HG03342 (cell line): ENCODE measurements at regions not wholly inside any gene's neighbourhood (a gene's known extent, or its start where the extent isn't known, plus 50 kb on each side); places are given as distances from the start of the nearest gene placed in this dataset.
"Not testable (repeated sequence)": the region's sequence is repeated elsewhere in the genome, so short reads cannot be mapped to it uniquely, and the experiment has no call there.

ENCODE experiments used
- ATAC-seq: cut with Tn5 transposase; IDR thresholded peaks from one replicate; pipeline ENCODE4 v1.9.1; 2021; ENCODE audit warnings: mild to moderate bottlenecking, moderate library complexity; ENCODE audit not compliant: unreplicated experiment

DNA sequence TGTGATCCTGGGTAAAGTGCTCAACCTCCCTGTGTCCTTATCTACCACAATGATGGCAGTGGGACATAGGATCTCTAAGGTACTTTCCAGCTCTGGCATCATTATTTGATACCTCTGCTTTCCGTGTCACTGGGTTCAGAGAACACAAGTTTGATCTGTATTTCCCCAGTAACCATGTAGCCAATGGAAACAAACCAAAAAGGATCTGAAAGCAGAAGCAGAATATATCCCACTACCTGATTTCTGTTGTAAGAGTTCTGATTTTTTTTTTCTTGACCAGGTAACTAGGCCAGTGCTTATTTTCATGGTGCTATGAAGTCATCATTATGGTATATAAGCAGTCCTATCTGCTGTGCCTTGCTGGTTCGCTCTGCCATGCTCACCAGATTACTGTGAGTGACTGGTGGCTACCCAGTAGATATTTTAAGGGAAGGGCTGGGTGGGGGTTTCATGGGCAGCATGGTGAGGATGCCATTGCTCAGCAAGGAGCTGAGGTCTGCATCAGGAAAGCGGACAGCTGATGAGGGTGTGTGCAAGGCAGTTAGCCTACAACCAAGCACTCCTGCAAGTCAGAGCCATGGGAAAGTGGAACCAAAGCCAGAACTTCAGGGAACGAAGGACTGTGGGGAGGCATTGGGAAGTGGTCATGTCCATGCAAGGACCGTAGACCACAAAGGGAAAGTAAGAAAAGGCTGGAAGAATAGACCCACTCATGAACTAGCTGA lies 104.9 kb upstream of the EDEM3 start:
- ATAC-seq = peak; percentile 71

DNA sequence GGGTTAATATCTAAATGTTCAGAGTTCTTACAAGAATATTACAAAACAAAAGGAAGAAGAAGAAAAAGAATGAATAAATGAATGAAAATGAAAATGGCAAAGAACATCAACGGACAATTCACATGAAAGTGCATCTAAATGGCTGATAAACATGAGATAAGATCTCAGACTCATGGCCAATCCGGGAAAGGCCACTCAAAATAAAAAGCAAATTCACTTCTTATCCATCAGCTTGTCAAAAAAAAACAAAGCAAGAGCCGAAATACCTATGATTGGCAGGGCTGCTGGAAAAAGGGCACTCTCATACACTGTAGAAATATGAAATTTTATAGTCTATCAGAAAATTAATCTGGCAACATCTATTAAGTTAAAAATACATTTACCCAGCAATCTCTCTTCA lies 103.6 kb upstream of the EDEM3 start:
- no peak for ATAC-seq

DNA sequence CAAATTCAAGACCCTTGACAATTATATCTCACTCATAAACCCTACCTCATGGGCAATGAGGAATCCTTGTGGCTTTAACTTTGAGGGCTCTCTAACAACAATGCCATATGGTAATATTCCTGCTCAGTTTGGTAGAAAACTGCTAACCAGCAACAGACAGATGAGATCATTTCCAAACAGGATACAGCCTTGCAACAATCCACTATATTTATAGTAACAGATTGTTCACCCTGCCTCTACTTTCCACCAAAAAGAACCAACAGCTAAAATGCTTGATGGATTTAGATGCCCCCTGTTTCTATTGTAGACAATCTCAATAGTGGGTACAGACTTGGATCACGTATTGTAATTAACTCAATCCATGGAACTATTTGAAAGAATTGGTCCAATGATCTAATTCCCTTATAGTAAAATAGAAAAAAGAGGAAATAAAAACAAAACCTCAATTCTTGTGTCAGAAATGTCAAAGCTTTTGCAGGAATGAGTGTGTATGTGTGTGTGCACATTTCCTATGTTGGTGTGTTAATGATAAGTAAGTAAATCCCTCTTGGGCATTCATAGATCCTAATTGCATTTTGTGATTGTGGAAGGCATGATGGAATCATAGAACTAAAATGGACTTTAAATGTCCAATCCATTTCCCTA lies 100.0 kb upstream of the EDEM3 start:
- ATAC-seq = no peak

DNA sequence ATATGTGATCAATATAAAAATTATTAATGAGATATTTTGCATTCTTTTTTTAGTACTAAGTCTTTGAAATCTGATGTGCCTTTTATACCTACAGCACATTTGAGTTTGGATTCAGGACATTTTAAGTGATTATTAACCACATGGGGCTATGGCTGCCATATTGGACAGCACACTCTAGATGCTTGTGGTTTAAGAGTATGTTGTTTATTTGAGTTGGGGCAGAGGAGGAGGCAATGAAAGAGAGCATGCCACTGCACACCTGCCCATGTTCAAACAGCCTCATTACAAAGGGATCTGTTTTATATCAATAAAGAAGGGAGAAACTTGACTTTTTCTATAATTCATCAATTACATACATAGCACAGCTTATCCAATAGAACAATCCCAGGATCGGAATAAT lies 99.4 kb upstream of the EDEM3 start:
- no peak for ATAC-seq

DNA sequence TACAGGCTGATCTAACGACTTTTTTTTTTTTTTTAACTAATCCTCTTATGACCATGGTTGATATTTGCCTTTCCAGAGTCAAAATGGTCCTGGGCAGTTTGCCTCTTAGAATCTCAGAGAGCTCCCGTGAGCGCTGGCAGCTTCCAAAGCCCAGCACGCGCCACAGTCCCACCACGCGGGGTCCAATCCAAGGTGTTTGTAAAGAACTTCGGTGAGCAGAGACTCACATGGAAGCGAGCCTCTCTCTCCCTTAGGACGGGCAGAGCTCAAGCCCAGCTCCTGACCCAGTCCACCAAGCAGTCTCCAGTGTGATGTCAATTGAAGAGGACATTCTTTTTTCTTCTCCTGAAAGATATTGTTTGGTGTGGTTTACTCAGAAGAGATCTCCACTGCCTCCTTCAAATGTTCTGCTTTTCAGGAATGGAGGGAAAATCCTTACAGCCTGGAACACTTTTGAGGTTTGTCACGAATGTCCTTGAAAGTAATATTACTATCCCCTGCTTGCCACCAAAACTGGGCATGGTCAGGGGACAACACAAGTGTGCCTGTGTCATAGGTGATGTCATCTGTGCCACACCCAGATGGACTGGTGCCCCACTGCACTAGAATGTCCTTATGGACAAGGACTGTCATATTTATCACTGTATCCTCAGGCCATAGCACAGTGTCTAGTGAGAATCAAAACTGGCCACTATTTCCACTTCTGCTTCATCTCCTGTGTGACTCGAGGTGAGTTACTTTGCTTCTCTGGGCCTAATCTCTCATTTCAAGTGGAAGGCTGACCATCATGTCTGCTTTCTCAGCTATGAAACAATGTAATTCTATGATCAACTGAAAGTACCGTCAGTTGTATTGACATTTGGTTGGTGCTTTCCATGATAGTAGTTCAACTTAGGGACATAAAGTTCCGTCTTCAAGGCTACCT lies 97.4 kb upstream of the EDEM3 start:
- no peak for ATAC-seq

DNA sequence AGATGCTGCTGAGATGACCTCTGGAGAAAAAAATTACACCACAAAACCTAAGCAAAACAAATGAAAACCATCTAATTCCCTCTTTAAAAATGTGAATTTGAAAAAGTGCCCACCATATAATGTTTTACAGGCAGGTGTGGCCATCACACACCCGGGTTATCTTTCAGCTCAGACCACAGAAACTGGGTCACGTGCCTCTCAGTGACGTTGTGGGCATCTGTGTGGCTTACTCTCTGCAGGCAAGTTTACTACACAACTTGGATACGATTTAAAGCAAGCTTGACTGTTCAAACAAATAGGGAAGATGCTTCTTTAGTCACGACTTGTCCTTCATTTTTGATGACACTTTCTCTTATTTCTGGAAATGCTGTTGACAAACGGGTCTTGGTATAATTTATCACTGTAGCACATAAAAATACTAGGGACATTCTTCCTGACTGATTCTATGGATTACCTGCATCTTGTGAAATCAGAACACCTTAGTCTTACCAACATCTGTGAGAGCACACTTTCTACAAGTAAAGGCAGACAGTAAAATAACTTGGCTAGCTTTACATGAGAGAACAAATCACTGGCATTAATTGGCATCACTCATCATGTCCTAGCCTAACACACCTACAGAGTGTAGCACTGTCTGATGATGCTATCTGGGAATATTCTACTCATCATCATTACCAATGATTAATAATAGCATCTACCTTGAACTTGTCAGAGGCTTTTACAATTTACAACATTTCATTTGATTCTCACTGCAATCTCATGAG lies 89.3 kb upstream of the EDEM3 start:
- ATAC-seq = peak; percentile 99

DNA sequence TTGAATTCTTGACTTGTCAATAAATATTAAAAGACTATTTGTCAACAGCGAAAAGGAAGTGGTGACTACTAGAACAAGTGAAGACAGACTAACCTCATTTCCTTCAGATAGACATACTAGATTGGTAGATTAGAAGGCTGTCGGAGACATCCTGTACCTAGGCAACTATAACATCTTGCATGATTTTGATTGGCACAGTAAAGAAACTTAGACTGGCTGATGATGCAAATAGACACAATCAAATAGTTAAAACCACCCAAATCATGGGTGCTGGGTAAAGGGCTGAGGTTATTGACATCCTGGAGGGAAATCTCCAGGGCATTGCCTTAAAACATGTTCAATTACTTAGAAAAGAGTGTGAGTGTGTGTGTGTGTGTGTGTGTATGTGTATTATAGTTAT lies 85.9 kb upstream of the EDEM3 start:
- no peak for ATAC-seq

DNA sequence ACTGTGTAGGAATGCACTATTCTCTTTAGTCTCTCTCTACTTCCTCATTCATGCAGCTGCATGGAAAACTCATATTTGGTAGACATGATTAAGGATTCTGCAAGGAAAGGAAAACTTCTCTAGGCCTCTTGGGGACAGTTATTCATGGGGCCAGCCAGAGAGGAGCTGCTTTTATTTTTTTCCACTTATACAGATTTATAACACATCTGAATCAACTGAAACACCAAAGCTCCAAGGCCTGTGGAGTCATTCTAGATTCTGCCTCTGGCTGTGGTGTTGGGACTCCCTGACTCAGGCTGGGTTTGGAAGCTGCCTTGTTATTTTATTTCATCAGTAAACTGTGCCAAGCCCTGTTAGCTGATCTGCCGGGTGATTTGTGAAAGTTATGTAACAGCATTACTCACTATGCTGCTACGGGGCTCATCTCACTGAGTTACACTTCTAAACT lies 83.9 kb upstream of the EDEM3 start:
- no peak for ATAC-seq

DNA sequence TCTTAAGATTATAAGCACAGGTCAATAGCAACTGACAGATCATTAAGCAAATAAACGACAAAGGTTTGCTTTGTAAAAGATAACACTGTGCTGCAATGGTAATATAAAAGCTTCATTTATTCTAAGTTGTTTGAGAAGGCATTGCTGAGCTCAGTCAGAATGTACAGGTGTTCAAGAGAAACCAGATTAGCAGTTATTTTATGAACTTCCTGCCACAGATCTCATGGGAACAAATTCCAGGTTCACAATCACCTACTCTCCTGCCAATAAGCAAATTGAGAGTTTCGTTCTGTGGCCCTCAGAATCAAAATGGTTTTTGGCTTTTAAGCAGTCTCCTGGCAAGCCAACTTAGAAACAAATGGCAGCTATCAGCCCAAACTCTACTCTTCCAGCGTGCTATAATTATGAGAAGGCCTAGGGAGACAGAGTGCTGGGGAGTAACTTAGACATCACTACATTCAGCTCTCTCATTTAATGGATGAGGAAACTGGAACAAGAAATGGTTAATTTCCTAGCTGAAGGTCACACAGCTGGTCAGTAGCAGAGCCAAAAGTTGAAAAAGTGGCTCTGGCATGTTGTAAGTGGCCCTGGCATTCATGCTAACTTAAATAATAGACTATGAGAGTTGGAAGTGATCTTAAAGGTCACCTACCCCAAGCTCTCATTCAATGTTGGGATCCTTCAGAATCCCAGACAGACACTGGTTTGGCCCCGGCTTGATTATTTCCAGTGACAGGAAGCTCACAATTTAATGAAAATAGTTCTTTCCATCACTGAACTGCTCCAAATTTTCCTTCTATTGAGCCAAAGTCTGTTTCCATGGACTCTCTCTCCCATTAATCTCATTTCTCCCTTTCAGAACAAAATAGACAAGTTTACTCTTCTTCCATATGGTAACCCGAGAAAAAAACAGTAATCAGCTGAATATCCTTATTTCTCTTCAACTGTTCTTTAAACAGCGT lies 82.6 kb upstream of the EDEM3 start:
- ATAC-seq = no peak

DNA sequence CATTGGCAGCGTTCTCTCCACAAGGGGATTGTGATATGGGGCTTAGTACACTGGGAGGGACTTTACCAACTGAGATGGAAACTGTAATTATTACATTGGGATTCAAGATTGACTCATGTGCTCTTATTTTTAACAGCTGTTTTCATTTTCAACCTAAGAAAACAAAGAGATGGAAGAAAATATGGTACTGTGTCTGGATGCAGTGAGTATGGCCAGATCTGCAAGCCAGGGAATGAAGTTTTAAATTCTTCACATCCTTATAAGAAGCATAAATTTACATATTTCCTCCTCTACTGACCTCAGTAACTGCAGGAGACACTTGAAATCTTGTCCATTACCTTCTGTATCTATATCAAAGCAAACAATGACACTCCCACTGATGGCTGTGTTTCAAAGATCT lies 81.5 kb upstream of the EDEM3 start:
- no peak for ATAC-seq

DNA sequence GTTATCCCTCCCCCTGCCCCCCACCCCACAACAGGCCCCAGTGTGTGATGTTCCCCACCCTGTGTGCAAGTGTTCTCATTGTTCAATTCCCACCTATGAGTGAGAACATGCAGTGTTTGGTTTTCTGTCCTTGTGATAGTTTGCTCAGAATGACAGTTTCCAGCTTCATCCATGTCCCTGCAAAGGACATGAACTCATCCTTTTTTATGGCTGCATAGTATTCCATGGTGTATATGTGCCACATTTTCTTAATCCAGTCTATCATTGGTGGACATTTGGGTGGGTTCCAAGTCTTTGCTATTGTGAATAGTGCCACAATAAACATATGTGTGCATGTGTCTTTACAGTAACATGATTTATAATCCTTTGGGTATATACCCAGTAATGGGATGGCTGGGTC lies 79.3 kb upstream of the EDEM3 start:
- ATAC-seq = not testable (repeated sequence)

DNA sequence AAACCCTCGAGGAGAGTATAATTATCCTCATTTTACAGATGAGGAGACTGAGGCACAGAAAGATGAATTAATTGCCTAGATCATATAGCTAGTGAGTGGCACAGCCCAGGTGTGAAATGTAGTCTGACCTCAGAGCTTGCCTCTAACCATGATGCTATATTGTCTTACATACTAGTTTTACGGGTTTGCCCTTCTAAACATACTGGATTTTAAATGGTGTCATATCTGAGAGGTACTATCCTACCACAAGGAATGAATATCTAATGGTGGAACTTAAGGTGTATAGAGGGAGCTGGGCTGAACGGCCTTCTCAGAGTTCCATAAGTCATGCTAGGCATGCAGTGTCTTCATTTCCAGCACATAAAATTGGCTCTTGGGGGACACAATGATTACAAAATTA lies 77.9 kb upstream of the EDEM3 start:
- ATAC-seq = no peak

DNA sequence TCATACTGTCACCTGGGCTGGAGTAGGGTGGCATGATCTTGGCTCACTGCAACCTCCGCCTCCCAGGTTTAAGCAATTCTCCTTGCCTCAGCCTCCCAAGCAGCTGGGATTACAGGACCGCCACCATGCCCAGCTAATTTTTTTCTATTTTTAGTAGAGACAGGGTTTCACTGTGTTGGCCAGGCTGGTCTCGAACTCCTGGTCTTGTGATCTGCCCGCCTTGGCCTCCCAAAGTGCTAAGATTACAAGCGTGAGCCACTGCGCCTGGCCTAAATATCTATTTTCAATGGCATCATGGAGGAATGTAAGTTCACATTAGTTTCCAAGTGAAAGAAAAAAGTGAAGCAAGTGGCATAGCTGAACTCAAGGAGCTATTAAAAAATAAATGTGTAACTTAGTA lies 74.8 kb upstream of the EDEM3 start:
- ATAC-seq = not testable (repeated sequence)

DNA sequence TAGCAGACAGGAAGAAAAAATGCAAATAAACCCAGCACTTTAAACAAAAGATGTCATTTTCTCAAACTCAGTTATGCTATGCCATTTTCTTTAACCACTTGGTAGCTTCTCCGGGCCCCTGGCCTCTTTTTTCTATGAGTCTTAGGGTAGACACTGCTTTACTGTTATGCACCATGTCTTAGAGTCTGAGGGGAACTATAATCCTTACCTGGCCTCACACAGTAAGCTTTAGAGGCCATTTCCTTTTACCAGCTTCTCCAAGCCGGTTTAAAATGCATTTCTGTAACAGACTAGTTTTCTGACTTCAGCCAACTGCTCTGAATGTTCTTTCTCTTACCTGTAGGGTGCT lies 73.7 kb upstream of the EDEM3 start:
- no peak for ATAC-seq

DNA sequence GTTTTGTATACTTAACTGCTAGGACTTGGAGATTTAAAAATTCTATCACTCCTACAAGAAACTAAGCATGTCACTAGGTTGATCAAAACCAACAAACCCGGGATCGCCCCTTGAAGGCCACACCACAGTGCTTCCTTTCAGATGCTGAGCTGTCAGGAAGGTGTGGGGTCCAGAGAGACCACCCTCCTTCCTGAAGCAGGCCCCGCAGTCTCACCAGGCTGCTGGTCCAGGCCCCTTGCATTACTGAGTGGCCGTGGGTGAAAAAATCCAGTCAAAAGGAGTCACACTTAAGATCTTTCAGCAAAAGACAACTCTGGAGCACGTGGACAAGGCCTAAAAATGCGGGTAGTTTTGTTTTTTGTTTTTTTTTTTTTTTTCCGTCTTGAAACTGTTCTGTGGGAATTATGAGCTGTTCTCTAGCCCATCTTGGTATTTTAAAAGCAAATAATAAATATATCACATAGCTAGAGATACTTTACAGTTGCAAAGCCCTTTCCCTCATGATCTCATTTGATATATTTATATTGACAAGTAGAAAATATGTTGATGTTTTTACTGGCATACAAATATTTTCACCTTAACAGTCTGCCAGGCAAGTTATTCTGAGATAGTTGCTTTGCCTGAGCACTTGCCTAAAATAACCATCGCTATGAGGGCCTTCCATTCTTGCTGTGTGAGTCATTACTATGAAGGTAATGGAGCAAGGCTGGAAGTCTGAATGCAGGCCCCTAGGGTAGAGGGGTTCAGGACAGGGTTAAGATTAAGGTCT lies 73.1 kb upstream of the EDEM3 start:
- no peak for ATAC-seq

DNA sequence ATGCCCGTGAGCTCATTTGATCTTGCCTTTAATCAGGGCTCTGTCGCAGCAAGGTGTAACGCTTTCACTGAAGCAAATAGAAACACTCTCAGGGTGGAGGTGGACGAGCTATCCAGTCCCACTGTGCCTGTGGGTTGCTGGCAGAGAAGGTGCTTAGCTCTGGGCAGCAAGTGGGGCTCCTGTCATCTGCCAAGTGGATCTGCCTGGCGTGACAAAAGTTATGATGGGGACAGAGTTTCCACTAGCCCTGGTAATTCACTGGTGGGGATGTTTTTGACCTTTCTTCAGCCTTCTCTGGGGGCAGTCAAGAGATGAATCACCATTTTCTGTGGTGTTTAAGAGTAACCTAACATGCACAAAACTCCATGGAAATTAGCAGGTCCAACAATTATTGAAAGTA lies 71.3 kb upstream of the EDEM3 start:
- no peak for ATAC-seq

DNA sequence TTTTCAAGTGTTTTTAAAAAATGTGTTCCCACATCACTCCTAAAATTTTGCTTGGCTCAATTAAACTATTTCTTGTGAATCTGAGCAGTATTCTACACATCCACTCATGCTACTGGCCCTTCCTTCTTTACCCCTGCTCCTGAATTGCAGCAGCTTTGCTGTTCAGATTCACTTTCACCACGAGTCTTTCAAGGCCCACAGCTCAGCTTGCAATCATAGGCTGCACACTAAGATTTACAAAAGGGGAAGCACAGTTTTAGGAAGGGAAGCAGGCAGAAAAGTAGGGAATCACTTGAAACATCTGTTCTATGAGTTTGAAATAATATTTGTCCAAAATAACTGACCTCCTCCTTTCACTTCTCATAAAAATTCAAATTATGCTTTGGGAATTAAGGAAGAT lies 70.9 kb upstream of the EDEM3 start:
- ATAC-seq = no peak

DNA sequence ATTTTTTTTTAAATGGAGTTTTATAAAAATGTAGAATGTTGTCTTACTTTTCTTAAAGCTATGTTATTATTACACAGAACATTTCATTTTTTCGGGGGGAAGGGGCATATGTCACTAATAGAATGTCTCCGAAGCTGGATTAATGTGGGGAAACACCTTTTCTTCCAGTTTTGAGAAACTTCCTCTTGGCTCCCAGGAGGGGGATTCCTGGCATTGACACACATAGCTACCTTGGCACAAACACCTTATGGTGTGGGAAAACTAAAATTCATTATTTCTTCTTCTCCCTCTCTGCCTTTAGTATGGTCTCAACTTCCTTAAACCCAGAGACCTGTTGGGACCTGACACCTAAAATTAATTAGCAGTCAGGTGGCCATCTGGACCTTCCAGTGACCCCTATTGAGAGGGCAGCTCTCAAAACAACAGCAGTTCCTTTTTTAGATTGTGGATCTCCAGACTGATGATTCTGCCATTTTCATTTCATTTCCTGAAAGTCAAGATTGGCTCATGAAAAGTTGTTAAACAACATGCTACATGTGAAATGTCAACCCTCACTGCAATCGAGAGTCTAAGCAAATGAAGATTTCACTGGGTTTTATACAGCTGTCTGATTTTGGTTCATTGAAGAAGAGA lies 70.1 kb upstream of the EDEM3 start:
- no peak for ATAC-seq

DNA sequence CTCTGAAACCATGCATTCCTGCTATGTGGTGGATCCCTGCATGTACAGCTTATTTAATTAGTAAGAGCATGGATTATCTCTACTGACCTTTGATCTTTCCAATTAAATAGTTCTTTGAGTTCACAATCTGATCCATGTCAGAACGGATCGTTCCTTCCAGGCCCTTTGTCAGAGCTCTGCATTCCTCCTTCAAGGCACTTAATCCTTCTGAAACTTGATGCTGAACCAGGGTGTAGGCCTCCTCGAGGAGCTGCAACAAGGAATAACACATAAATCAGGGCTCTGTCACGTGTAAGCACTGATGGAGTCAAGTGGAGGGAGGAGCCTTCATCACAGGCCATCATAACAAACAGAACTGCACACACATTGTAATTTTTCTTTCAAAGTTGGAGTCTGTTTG lies 68.4 kb upstream of the EDEM3 start:
- ATAC-seq = no peak
